OCI-LY7 (cell line): ENCODE measurements at regions not wholly inside any gene's neighbourhood (a gene's known extent, or its start where the extent isn't known, plus 50 kb on each side); places are given as distances from the start of the nearest gene placed in this dataset.

ENCODE experiments used
- BruUV-seq: library from RNA; stranded (reverse); fragments of 400-500 nt; replicated peaks from 2 replicates; lab custom pipeline; 2021; lab: Mats Ljungman, UMichigan
- CTCF ChIA-PET: fragments of 300-600 bp; sonication (Branson Sonifier 250); formaldehyde crosslinking; loops from one replicate; lab custom pipeline; 2022; ENCODE audit warnings: antibody characterized with exemption; ENCODE audit not compliant: unreplicated experiment; lab: Charles Lee
- POLR2A ChIA-PET: fragments of 300-600 bp; sonication (Branson Sonifier 250); formaldehyde crosslinking; loops from one replicate; lab custom pipeline; 2022; ENCODE audit warnings: antibody characterized with exemption; lab: Charles Lee
- DNase-seq: peaks from one replicate; pipeline ENCODE4 v3.0.0-alpha.2; 2015; ENCODE audit warnings: low spot score
- H2AFZ ChIP-seq: fragments of 200-600 bp; sonication (generic), shearing (Covaris generic); 2 replicates; pipeline ENCODE4 v1.6.1; 2014; ENCODE audit warnings: mild to moderate bottlenecking, antibody characterized with exemption, low read length, moderate library complexity
- H3K27ac ChIP-seq: fragments of 200-600 bp; sonication (generic); 2 replicates; pipeline ENCODE4 v1.5.1; 2014; ENCODE audit warnings: mixed run types, low read depth, mild to moderate bottlenecking, moderate library complexity, low read length, inconsistent platforms; ENCODE audit not compliant: poor library complexity, severe bottlenecking
- H3K36me3 ChIP-seq: fragments of 200-600 bp; sonication (generic); 2 replicates; pipeline ENCODE4 v1.6.1; 2014; ENCODE audit warnings: mild to moderate bottlenecking, antibody characterized with exemption, low read length, moderate library complexity, mixed read lengths; ENCODE audit not compliant: insufficient read depth
- H3K4me1 ChIP-seq: fragments of 200-600 bp; sonication (generic); 2 replicates; pipeline ENCODE4 v1.5.1; 2014; ENCODE audit warnings: mild to moderate bottlenecking, low read length; ENCODE audit not compliant: insufficient read depth, poor library complexity, severe bottlenecking
- H3K4me2 ChIP-seq: fragments of 200-600 bp; sonication (generic); 2 replicates; pipeline ENCODE4 v1.6.1; 2014; ENCODE audit warnings: mild to moderate bottlenecking, low read length
- H3K4me3 ChIP-seq: fragments of 200-600 bp; sonication (generic); 2 replicates; pipeline ENCODE4 v1.5.1; 2014; ENCODE audit warnings: mild to moderate bottlenecking, low read depth, low read length; ENCODE audit not compliant: poor library complexity, severe bottlenecking
- H3K79me2 ChIP-seq: fragments of 200-600 bp; sonication (generic); 2 replicates; pipeline ENCODE4 v1.6.1; 2016; ENCODE audit warnings: low read depth, mild to moderate bottlenecking, low read length, moderate library complexity, mixed read lengths; ENCODE audit not compliant: insufficient read depth
- H3K9me2 ChIP-seq: fragments of 200-600 bp; sonication (generic); 2 replicates; pipeline ENCODE4 v1.6.1; 2016; ENCODE audit warnings: mild to moderate bottlenecking, low read length, mixed read lengths; ENCODE audit not compliant: insufficient read depth
- H3K9me3 ChIP-seq: fragments of 200-600 bp; sonication (generic); 2 replicates; pipeline ENCODE4 v1.6.1; 2014; ENCODE audit warnings: mild to moderate bottlenecking, mixed run types, low read length, mixed read lengths
- H4K20me1 ChIP-seq: fragments of 200-600 bp; sonication (generic); 2 replicates; pipeline ENCODE4 v1.6.1; 2014; ENCODE audit warnings: mild to moderate bottlenecking, antibody characterized with exemption, low read length, moderate library complexity, mixed read lengths; ENCODE audit not compliant: insufficient read depth
- CTCF ChIP-seq: fragments of 200-600 bp; sonication (generic); conservative IDR thresholded peaks from 2 replicates; pipeline ENCODE4 v1.5.1; 2014; ENCODE audit warnings: mild to moderate bottlenecking, antibody characterized with exemption, low read length, moderate library complexity, mixed read lengths
- EZH2phosphoT487 ChIP-seq: fragments of 200-600 bp; sonication (generic); IDR thresholded peaks from 2 replicates; pipeline ENCODE4 v1.6.1; 2018; ENCODE audit warnings: low read depth, borderline replicate concordance, mild to moderate bottlenecking, mixed run types, antibody characterized with exemption, low read length, moderate library complexity, mixed read lengths
- intact Hi-C: fragments of 100-400 bp; cut with micrococcal nuclease; formaldehyde crosslinking; loops from one replicate; pipeline ENCODE4 v1.10.0; 2022; ENCODE audit not compliant: unreplicated experiment

GRCh38 chr10:90984898-90985297, 64.0 kb upstream of the ANKRD1 start:
- H3K36me3 ChIP-seq: no peaks in the 10 kb centered on the region
- no peaks in the 10 kb centered on the region for H4K20me1 ChIP-seq
- H3K27ac ChIP-seq: no peak overlapping the region
- POLR2A ChIA-PET: interaction anchor here (2.2 kb wide), 1 partner anchor 21 kb away, joined by 7 read pairs; no protein-coding TSS in a partner anchor
- H3K4me3 ChIP-seq: no peak overlapping the region
- H3K79me2 ChIP-seq: no peaks in the 10 kb centered on the region
- peaks cover 11% of the 10 kb centered on the region for H3K4me1 ChIP-seq
- H3K4me2 ChIP-seq: no peak overlapping the region
- no peak for DNase-seq
- no TSS peak for BruUV-seq
- no peaks in the 10 kb centered on the region for H3K9me2 ChIP-seq
- H3K9me3 ChIP-seq: no peaks in the 10 kb centered on the region
- H2AFZ ChIP-seq: no peak overlapping the region
- intact Hi-C loops: no loop called here
- no peak for TF ChIP-seq EZH2phosphoT487
- no peak for TF ChIP-seq CTCF
- CTCF ChIA-PET: no interaction called here

- H3K4me3 ChIP-seq: no peak overlapping the region
- intact Hi-C loops: no loop called here
- H3K27ac ChIP-seq: no peak overlapping the region
- no peaks in the 10 kb centered on the region for H3K9me2 ChIP-seq
- H3K9me3 ChIP-seq: no peaks in the 10 kb centered on the region
- DNase-seq: no peak
- POLR2A ChIA-PET: interaction anchor here (0.6 to 2.2 kb wide), 2 partner anchors 20 to 103 kb away, joined by 3 to 7 read pairs; no protein-coding TSS in a partner anchor
- no peaks in the 10 kb centered on the region for H3K36me3 ChIP-seq
- peaks cover 11% of the 10 kb centered on the region for H3K4me1 ChIP-seq
- TF ChIP-seq EZH2phosphoT487: no peak
- no peak for TF ChIP-seq CTCF
- CTCF ChIA-PET: no interaction called here
- H3K4me2 ChIP-seq: no peak overlapping the region
- no peaks in the 10 kb centered on the region for H4K20me1 ChIP-seq
- BruUV-seq: no TSS peak
- H2AFZ ChIP-seq: no peak overlapping the region
- H3K79me2 ChIP-seq: no peaks in the 10 kb centered on the region
These were observed 64.5 kb upstream of the ANKRD1 start for GRCh38 chr10:90985321-90985933.

GRCh38 chr10:90986136-90986760, 65.4 kb upstream of the ANKRD1 start:
- H3K27ac ChIP-seq: no peak overlapping the region
- TF ChIP-seq EZH2phosphoT487: no peak
- TF ChIP-seq CTCF: no peak
- H4K20me1 ChIP-seq: no peaks in the 10 kb centered on the region
- H2AFZ ChIP-seq: no peak overlapping the region
- intact Hi-C loops: no loop called here
- no TSS peak for BruUV-seq
- peaks cover 11% of the 10 kb centered on the region for H3K4me1 ChIP-seq
- H3K9me3 ChIP-seq: no peaks in the 10 kb centered on the region
- H3K4me3 ChIP-seq: no peak overlapping the region
- H3K4me2 ChIP-seq: no peak overlapping the region
- H3K9me2 ChIP-seq: no peaks in the 10 kb centered on the region
- CTCF ChIA-PET: no interaction called here
- no peaks in the 10 kb centered on the region for H3K79me2 ChIP-seq
- POLR2A ChIA-PET: interaction anchor here (0.6 to 2.2 kb wide), 2 partner anchors 19 to 103 kb away, joined by 3 to 7 read pairs; no protein-coding TSS in a partner anchor
- DNase-seq: no peak
- H3K36me3 ChIP-seq: no peaks in the 10 kb centered on the region
